ENCODE measurements at regions not wholly inside any gene's neighbourhood (a gene's known extent, or its start where the extent isn't known, plus 50 kb on each side); places are given as distances from the start of the nearest gene placed in this dataset.

DNA sequence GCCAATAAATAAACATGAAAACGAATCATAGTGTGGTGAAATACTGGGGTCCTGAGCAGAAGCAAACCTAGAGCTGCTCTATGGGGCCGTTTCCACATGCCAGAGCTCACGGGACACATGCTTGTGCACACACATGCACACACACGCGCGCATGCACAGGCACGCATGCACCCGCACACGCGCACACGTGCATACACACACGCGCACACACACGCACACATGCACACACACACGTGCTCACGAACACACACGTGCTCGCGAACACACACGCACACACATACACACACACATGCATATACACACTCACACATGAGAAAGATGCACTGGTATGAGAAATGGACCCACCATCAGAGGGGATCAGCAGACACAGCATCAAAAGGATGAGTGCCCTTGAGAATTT, 52.2 kb upstream of the DNAJA2 start:
- Histone ChIP-seq H3K4me2 (ENCODE audit: insufficient read depth, low read length) (no peak overlapping the region), H3K4me3 (no peak overlapping the region), H2AFZ (ENCODE audit: low read depth, low read length) (no peak overlapping the region), H3K27ac (ENCODE audit: extremely low read depth, low read depth, low read length) (no peak overlapping the region), H4K20me1 (replicated peaks; ENCODE audit: control insufficient read depth, insufficient read depth, low read length) (no peaks in the 10 kb centered on the region), H3K79me2 (ENCODE audit: control insufficient read depth, insufficient read depth, low read length) (no peaks in the 10 kb centered on the region), H3K27me3 (ENCODE audit: control insufficient read depth in 2 of 2, insufficient read depth in 2 of 2, low read length in 2 of 2) (peaks cover 14 to 31% of the 10 kb centered on the region in 2 experiments; a peak in 4 of 5 replicates), H3K9me3 (replicated peaks; ENCODE audit: control insufficient read depth, insufficient read depth, low read depth, low read length) (no peaks in the 10 kb centered on the region), H3K9me1 (ENCODE audit: control insufficient read depth, insufficient read depth, low read length) (no peaks in the 10 kb centered on the region), H3K4me1 (replicated peaks in 1 of 2; ENCODE audit: control insufficient read depth in 2 of 2, insufficient read depth in 2 of 2, low read length in 2 of 2) (no peaks in the 10 kb centered on the region), H3K9ac (ENCODE audit: insufficient read depth in 1 of 2, low read depth in 2 of 2, low read length in 2 of 2) (no peak overlapping the region), H3K36me3 (ENCODE audit: control insufficient read depth, insufficient read depth, low read length) (no peaks in the 10 kb centered on the region)
- TF ChIP-seq ZNF77 (CRISPR knock-in tag; IDR thresholded peaks at IDR 0.05) (no peak), MAX (CRISPR knock-in tag; IDR thresholded peaks at IDR 0.05) (peak; percentile 25; the same call in 1 of the 2 replicates)
- no peak for ATAC-seq
- DNase-seq (ENCODE audit: extremely low read depth in 1 of 4, low spot score in 3 of 4), result no peak
- FAIRE-seq, result no peak
- ChIA-PET POLR2A (no interaction called here), CTCF (ENCODE audit: low intra/inter-chr PET ratio) (no interaction called here)
- no TSS peak for BruUV-seq (replicated peaks)
- intact Hi-C loops (cut with micrococcal nuclease) (no loop called here), in situ Hi-C loops (cut with MboI) (no loop called here)
- 35% methylated on average over 20 of the region's 20 CpGs for WGBS (ENCODE audit: insufficient coverage, low coverage, missing lambda C conversion rate)
